Mesenchymal stem cell (in vitro differentiated cells and primary cell): ENCODE measurements at regions not wholly inside any gene's neighbourhood (a gene's known extent, or its start where the extent isn't known, plus 50 kb on each side); places are given as distances from the start of the nearest gene placed in this dataset.

Source experiments
- DNase-seq: peaks from one replicate; pipeline ENCODE4 v3.0.0-alpha.2; 2013
- H2AFZ ChIP-seq: one replicate; pipeline ENCODE4 v1.6.1; 2013; ENCODE audit warnings: low read depth, mild to moderate bottlenecking, control low read depth, inconsistent platforms, low read length, moderate library complexity
- H2AK5ac ChIP-seq: 2 replicates; pipeline ENCODE4 v1.6.1; 2013; ENCODE audit warnings: low read length, moderate library complexity, mild to moderate bottlenecking, inconsistent platforms; ENCODE audit not compliant: severe bottlenecking
- H2BK120ac ChIP-seq: one replicate; pipeline ENCODE4 v1.6.1; 2013; ENCODE audit warnings: low read depth, mild to moderate bottlenecking, inconsistent platforms, low read length, moderate library complexity
- H2BK12ac ChIP-seq, 2 experiments: one replicate each; pipeline ENCODE4 v1.6.1; 2013; ENCODE audit warnings: inconsistent platforms in 2 of 2, low read length in 2 of 2, mild to moderate bottlenecking in 2 of 2, moderate library complexity in 2 of 2, control low read depth in 1 of 2
- H2BK15ac ChIP-seq: one replicate; pipeline ENCODE4 v1.6.1; 2013; ENCODE audit warnings: mild to moderate bottlenecking, low read depth, inconsistent platforms; ENCODE audit not compliant: poor library complexity, severe bottlenecking
- H2BK5ac ChIP-seq: 2 replicates; pipeline ENCODE4 v1.6.1; 2013; ENCODE audit warnings: low read depth, mild to moderate bottlenecking, low read length, control low read depth, inconsistent platforms; ENCODE audit not compliant: poor library complexity, severe bottlenecking
- H3K14ac ChIP-seq, 2 experiments: one replicate each; pipeline ENCODE4 v1.6.1; 2013; ENCODE audit warnings: inconsistent platforms in 2 of 2, low read length in 2 of 2, control low read depth in 1 of 2, mild to moderate bottlenecking in 1 of 2, moderate library complexity in 1 of 2
- H3K18ac ChIP-seq, 2 experiments: one replicate each; pipeline ENCODE4 v1.6.1; 2013; ENCODE audit warnings: inconsistent platforms in 2 of 2, low read length in 2 of 2, control low read depth in 1 of 2, low read depth in 1 of 2, mild to moderate bottlenecking in 1 of 2
- H3K23ac ChIP-seq, 2 experiments: one replicate each; pipeline ENCODE4 v1.6.1; 2013; ENCODE audit warnings: inconsistent platforms in 2 of 2, low read length in 2 of 2, mild to moderate bottlenecking in 2 of 2, moderate library complexity in 2 of 2, control low read depth in 1 of 2
- H3K27ac ChIP-seq: 2 replicates; pipeline ENCODE4 v1.5.1; 2013; ENCODE audit warnings: mild to moderate bottlenecking, moderate library complexity, low read length, control low read depth, inconsistent platforms; ENCODE audit not compliant: poor library complexity, severe bottlenecking
- H3K27me3 ChIP-seq, 2 experiments: 2 replicates each; pipeline versions ENCODE4 v1.6.1 to v1.7.0; 2013; ENCODE audit warnings: low read length in 2 of 2, mild to moderate bottlenecking in 2 of 2, moderate library complexity in 2 of 2, control low read depth in 1 of 2, inconsistent platforms in 1 of 2; ENCODE audit not compliant: control insufficient read depth in 1 of 2, insufficient read depth in 1 of 2
- H3K36me3 ChIP-seq, 2 experiments: 2 replicates each; pipeline versions ENCODE4 v1.6.1 to v1.7.0; 2013; ENCODE audit warnings: low read length in 2 of 2, control low read depth in 1 of 2, inconsistent platforms in 1 of 2, low read depth in 1 of 2, mild to moderate bottlenecking in 1 of 2; ENCODE audit not compliant: insufficient read depth in 2 of 2, control insufficient read depth in 1 of 2
- H3K4ac ChIP-seq, 2 experiments: one replicate each; pipeline ENCODE4 v1.6.1; 2013; ENCODE audit warnings: inconsistent platforms in 2 of 2, low read length in 2 of 2, mild to moderate bottlenecking in 2 of 2, moderate library complexity in 2 of 2, control low read depth in 1 of 2, low read depth in 1 of 2
- H3K4me1 ChIP-seq: 2 replicates; pipeline ENCODE4 v1.6.1; 2013; ENCODE audit warnings: low read depth, low read length, control low read depth; ENCODE audit not compliant: control insufficient read depth, insufficient read depth
- H3K4me2 ChIP-seq: 2 replicates; pipeline ENCODE4 v1.6.1; 2013; ENCODE audit warnings: low read length, mild to moderate bottlenecking, inconsistent platforms; ENCODE audit not compliant: poor library complexity, severe bottlenecking
- H3K4me3 ChIP-seq, 2 experiments: 2 replicates each; pipeline versions ENCODE4 v1.5.1 to v1.7.0; 2013; ENCODE audit warnings: low read length in 2 of 2, mild to moderate bottlenecking in 2 of 2, control low read depth in 1 of 2, low read depth in 1 of 2; ENCODE audit not compliant: insufficient read depth in 1 of 2
- H3K79me1 ChIP-seq: replicated peaks from 2 replicates; pipeline ENCODE4 v1.6.1; 2013; ENCODE audit warnings: mild to moderate bottlenecking, control low read depth, low read length, inconsistent platforms; ENCODE audit not compliant: poor library complexity, severe bottlenecking
- H3K9ac ChIP-seq: 2 replicates; pipeline ENCODE4 v1.7.0; 2013; ENCODE audit warnings: mild to moderate bottlenecking, low read length, moderate library complexity
- H3K9me3 ChIP-seq: 2 replicates; pipeline ENCODE4 v1.7.0; 2013; ENCODE audit warnings: mild to moderate bottlenecking, low read length; ENCODE audit not compliant: control insufficient read depth
- H4K8ac ChIP-seq: one replicate; pipeline ENCODE4 v1.6.1; 2013; ENCODE audit warnings: inconsistent platforms, mild to moderate bottlenecking, low read length, moderate library complexity
- H4K91ac ChIP-seq: one replicate; pipeline ENCODE4 v1.6.1; 2013; ENCODE audit warnings: mild to moderate bottlenecking, low read length, inconsistent platforms
- WGBS: methylation state at CpG from one replicate; pipeline ENCODE4 v1.1.7; 2013; ENCODE audit warnings: mixed read lengths; 5-methylcytosine and 5-hydroxymethylcytosine counted together

- Histone ChIP-seq H2BK5ac (no peak overlapping the region), H4K8ac (no peak overlapping the region), H3K27ac (no peak overlapping the region), H3K4ac (no peak overlapping the region), H3K18ac (no peak overlapping the region), H3K9ac (no peak overlapping the region), H3K14ac (no peak overlapping the region), H3K36me3 (no peaks in the 10 kb centered on the region), H2AFZ (no peak overlapping the region), H3K27me3 (no peaks in the 10 kb centered on the region), H3K4me1 (no peaks in the 10 kb centered on the region), H3K23ac (no peak overlapping the region), H4K91ac (no peak overlapping the region), H3K4me3 (no peak overlapping the region), H2BK15ac (no peak overlapping the region), H2BK12ac (no peak overlapping the region), H2BK120ac (no peak overlapping the region), H3K4me2 (no peak overlapping the region), H2AK5ac (no peak overlapping the region), H3K79me1 (no peaks in the 10 kb centered on the region), H3K9me3 (no peaks in the 10 kb centered on the region)
- no peak for DNase-seq
- 94% methylated on average over 1 of the region's 2 CpGs for WGBS
Observed at GRCh38 chr1:187417520-187417919, 588.8 kb downstream of the PLA2G4A start.

GRCh38 chr1:187433598-187433997 lies 604.8 kb downstream of the PLA2G4A start:
- no peaks in the 10 kb centered on the region for H3K36me3 ChIP-seq
- H3K27ac ChIP-seq = no peak overlapping the region
- H2BK120ac ChIP-seq = no peak overlapping the region
- no peak overlapping the region for H3K18ac ChIP-seq
- no peak overlapping the region for H2BK5ac ChIP-seq
- no peak overlapping the region for H3K4me2 ChIP-seq
- no peak overlapping the region for H3K4ac ChIP-seq
- H3K9ac ChIP-seq = no peak overlapping the region
- H3K4me3 ChIP-seq = no peak overlapping the region
- DNase-seq = no peak
- H3K14ac ChIP-seq = no peak overlapping the region
- no peak overlapping the region for H4K8ac ChIP-seq
- no peak overlapping the region for H2AK5ac ChIP-seq
- H3K4me1 ChIP-seq = no peaks in the 10 kb centered on the region
- 100% methylated on average over 1 of the region's 1 CpG for WGBS
- H2BK15ac ChIP-seq = no peak overlapping the region
- no peaks in the 10 kb centered on the region for H3K9me3 ChIP-seq
- H3K27me3 ChIP-seq = no peaks in the 10 kb centered on the region
- no peak overlapping the region for H2BK12ac ChIP-seq
- H3K23ac ChIP-seq = no peak overlapping the region
- no peak overlapping the region for H4K91ac ChIP-seq
- no peaks in the 10 kb centered on the region for H3K79me1 ChIP-seq
- H2AFZ ChIP-seq = no peak overlapping the region

GRCh38 chr1:187442603-187443002 lies 613.9 kb downstream of the PLA2G4A start:
- Histone ChIP-seq H3K79me1 (no peaks in the 10 kb centered on the region), H3K27me3 (no peaks in the 10 kb centered on the region), H3K14ac (no peak overlapping the region), H2AK5ac (no peak overlapping the region), H2BK120ac (no peak overlapping the region), H3K4ac (no peak overlapping the region), H3K9me3 (no peaks in the 10 kb centered on the region), H3K4me3 (no peak overlapping the region), H2BK12ac (no peak overlapping the region), H3K4me2 (no peak overlapping the region), H3K27ac (no peak overlapping the region), H2BK15ac (no peak overlapping the region), H3K23ac (no peak overlapping the region), H2BK5ac (no peak overlapping the region), H3K18ac (no peak overlapping the region), H4K8ac (no peak overlapping the region), H2AFZ (no peak overlapping the region), H4K91ac (no peak overlapping the region), H3K4me1 (no peaks in the 10 kb centered on the region), H3K36me3 (no peaks in the 10 kb centered on the region), H3K9ac (no peak overlapping the region)
- WGBS = 88% methylated on average over 3 of the region's 3 CpGs
- no peak for DNase-seq

GRCh38 chr1:187443939-187444338 lies 615.2 kb downstream of the PLA2G4A start:
- 92% methylated on average over 2 of the region's 3 CpGs for WGBS
- DNase-seq = no peak
- Histone ChIP-seq H3K4me1 (no peaks in the 10 kb centered on the region), H3K4me3 (no peak overlapping the region), H3K79me1 (no peaks in the 10 kb centered on the region), H3K4me2 (no peak overlapping the region), H3K14ac (no peak overlapping the region), H3K27me3 (no peaks in the 10 kb centered on the region), H3K18ac (no peak overlapping the region), H2BK15ac (no peak overlapping the region), H3K9ac (no peak overlapping the region), H2AK5ac (no peak overlapping the region), H3K36me3 (no peaks in the 10 kb centered on the region), H3K23ac (no peak overlapping the region), H4K8ac (no peak overlapping the region), H3K9me3 (no peaks in the 10 kb centered on the region), H2BK120ac (no peak overlapping the region), H2AFZ (no peak overlapping the region), H2BK5ac (no peak overlapping the region), H2BK12ac (no peak overlapping the region), H4K91ac (no peak overlapping the region), H3K27ac (no peak overlapping the region), H3K4ac (no peak overlapping the region)
